Breast epithelium (tissue), 3 donors: ENCODE measurements at regions not wholly inside any gene's neighbourhood (a gene's known extent, or its start where the extent isn't known, plus 50 kb on each side); places are given as distances from the start of the nearest gene placed in this dataset.

ENCODE experiments used
- POLR2A ChIP-seq: fragments of 450-650 bp; IDR thresholded peaks from one replicate; pipeline ENCODE4 v1.6.1; 2016; ENCODE audit warnings: antibody characterized with exemption, mild to moderate bottlenecking, moderate library complexity
- POLR2AphosphoS5 ChIP-seq, 3 donors: sonication (generic); formaldehyde crosslinking; IDR thresholded peaks; one replicate each; pipeline ENCODE4 v1.6.1; 2017; ENCODE audit warnings: antibody characterized with exemption in 3 of 3
- TF ChIP-seq, protein P1 (sequence below), 3 donors: fragments of 450-650 bp; IDR thresholded peaks; one replicate each; pipeline ENCODE4 v1.5.1; 2016 to 2017; ENCODE audit warnings: antibody characterized with exemption in 3 of 3, mild to moderate bottlenecking in 3 of 3, moderate library complexity in 3 of 3

DNA sequence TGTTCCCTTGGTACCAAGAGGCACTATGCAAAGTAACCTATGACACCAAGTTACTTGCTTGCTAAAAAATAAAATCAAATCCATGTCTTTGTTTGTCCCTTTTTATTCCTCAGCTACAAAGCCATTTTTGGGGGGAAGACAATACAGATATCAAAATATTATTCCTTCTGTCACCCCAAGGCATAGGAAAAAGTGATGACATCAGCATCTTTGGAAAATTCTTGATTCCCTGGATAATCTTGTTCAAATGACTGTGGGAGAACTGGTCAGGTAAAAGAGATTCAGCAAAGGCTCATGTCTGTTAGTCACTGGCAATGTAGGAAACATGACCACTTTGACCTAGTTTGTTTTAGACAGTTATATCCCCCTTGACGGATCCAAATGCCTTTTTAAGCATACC is 373.1 kb downstream of the MAT2B start:
- TF ChIP-seq, protein P1, sequence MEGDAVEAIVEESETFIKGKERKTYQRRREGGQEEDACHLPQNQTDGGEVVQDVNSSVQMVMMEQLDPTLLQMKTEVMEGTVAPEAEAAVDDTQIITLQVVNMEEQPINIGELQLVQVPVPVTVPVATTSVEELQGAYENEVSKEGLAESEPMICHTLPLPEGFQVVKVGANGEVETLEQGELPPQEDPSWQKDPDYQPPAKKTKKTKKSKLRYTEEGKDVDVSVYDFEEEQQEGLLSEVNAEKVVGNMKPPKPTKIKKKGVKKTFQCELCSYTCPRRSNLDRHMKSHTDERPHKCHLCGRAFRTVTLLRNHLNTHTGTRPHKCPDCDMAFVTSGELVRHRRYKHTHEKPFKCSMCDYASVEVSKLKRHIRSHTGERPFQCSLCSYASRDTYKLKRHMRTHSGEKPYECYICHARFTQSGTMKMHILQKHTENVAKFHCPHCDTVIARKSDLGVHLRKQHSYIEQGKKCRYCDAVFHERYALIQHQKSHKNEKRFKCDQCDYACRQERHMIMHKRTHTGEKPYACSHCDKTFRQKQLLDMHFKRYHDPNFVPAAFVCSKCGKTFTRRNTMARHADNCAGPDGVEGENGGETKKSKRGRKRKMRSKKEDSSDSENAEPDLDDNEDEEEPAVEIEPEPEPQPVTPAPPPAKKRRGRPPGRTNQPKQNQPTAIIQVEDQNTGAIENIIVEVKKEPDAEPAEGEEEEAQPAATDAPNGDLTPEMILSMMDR (IDR thresholded peaks at IDR 0.05) = no peak
- TF ChIP-seq POLR2A = no peak
- no peak for TF ChIP-seq POLR2AphosphoS5 (IDR thresholded peaks at IDR 0.05)
